GM12892 (cell line): ENCODE measurements at regions not wholly inside any gene's neighbourhood (a gene's known extent, or its start where the extent isn't known, plus 50 kb on each side); places are given as distances from the start of the nearest gene placed in this dataset.
"Not testable (repeated sequence)": the region's sequence is repeated elsewhere in the genome, so short reads cannot be mapped to it uniquely, and the experiment has no call there.

Source experiments
- DNase-seq: peaks from one replicate; pipeline ENCODE4 v3.0.0; 2011; ENCODE audit not compliant: insufficient read length
- FAIRE-seq: peaks from 2 replicates; lab custom pipeline; 2011; peaks lifted over from hg19 to GRCh38; lab: Jason Lieb, UNC
- POLR2A ChIP-seq: IDR thresholded peaks from 2 replicates; pipeline ENCODE4 v1.6.1; 2011; ENCODE audit warnings: low read depth, low read length, control low read depth
- POLR2AphosphoS5 ChIP-seq: IDR thresholded peaks from 2 replicates; pipeline ENCODE4 v1.6.1; 2011; ENCODE audit warnings: low read depth, low read length, control low read depth
- TAF1 ChIP-seq: IDR thresholded peaks from 2 replicates; pipeline ENCODE4 v1.6.1; 2011; ENCODE audit warnings: low read depth, mild to moderate bottlenecking, control low read depth, low read length, borderline replicate concordance

- no peak for FAIRE-seq
- TF ChIP-seq TAF1 (no peak), POLR2A (no peak), POLR2AphosphoS5 (no peak)
- no peak for DNase-seq
These were observed 243.0 kb upstream of the ANO5 start for GRCh38 chr11:21949763-21950413.

- TF ChIP-seq POLR2AphosphoS5: no peak
- no peak for TF ChIP-seq POLR2A
- no peak for TF ChIP-seq TAF1
- FAIRE-seq (no peak), DNase-seq (no peak)
These were observed 229.9 kb upstream of the ANO5 start for GRCh38 chr11:21963013-21963412.

GRCh38 chr11:21965221-21965620 is 227.7 kb upstream of the ANO5 start:
- no peak for FAIRE-seq
- no peak for DNase-seq
- TF ChIP-seq POLR2AphosphoS5: no peak
- TF ChIP-seq POLR2A: no peak
- no peak for TF ChIP-seq TAF1

- DNase-seq (no peak), FAIRE-seq (no peak)
- TF ChIP-seq TAF1: no peak
- no peak for TF ChIP-seq POLR2AphosphoS5
- TF ChIP-seq POLR2A: no peak
These were observed 224.2 kb upstream of the ANO5 start for GRCh38 chr11:21968702-21969101.

- FAIRE-seq (no peak), DNase-seq (no peak)
- no peak for TF ChIP-seq POLR2A
- no peak for TF ChIP-seq POLR2AphosphoS5
- no peak for TF ChIP-seq TAF1
These were observed 223.0 kb upstream of the ANO5 start for GRCh38 chr11:21969841-21970240.

- no peak for FAIRE-seq
- TF ChIP-seq TAF1: no peak
- no peak for TF ChIP-seq POLR2AphosphoS5
- no peak for TF ChIP-seq POLR2A
These were observed 217.6 kb upstream of the ANO5 start for GRCh38 chr11:21975242-21975641.

GRCh38 chr11:21976210-21976609 is 216.7 kb upstream of the ANO5 start:
- FAIRE-seq (no peak), DNase-seq (no peak)
- TF ChIP-seq POLR2A (no peak), TAF1 (no peak), POLR2AphosphoS5 (no peak)

More at GRCh38 chr11:21975242-21975641, 217.6 kb upstream of the ANO5 start:
- DNase-seq: no peak

- FAIRE-seq: no peak
- TF ChIP-seq POLR2A (no peak), TAF1 (no peak), POLR2AphosphoS5 (no peak)
- no peak for DNase-seq
These were observed 209.5 kb upstream of the ANO5 start for GRCh38 chr11:21983431-21983830.

GRCh38 chr11:21986361-21986760 is 206.5 kb upstream of the ANO5 start:
- no peak for FAIRE-seq
- TF ChIP-seq POLR2A: no peak
- no peak for TF ChIP-seq TAF1
- no peak for TF ChIP-seq POLR2AphosphoS5

GRCh38 chr11:21987261-21987660 is 205.6 kb upstream of the ANO5 start:
- no peak for FAIRE-seq
- DNase-seq: no peak
- TF ChIP-seq POLR2AphosphoS5: no peak
- no peak for TF ChIP-seq TAF1
- no peak for TF ChIP-seq POLR2A

More at GRCh38 chr11:21986361-21986760, 206.5 kb upstream of the ANO5 start:
- no peak for DNase-seq

- TF ChIP-seq TAF1 (no peak), POLR2A (no peak), POLR2AphosphoS5 (no peak)
- DNase-seq (no peak), FAIRE-seq (peak; percentile 17)
These were observed 204.4 kb upstream of the ANO5 start for GRCh38 chr11:21988477-21988876.

GRCh38 chr11:22001803-22002202 is 191.1 kb upstream of the ANO5 start:
- not testable (repeated sequence) for DNase-seq, FAIRE-seq
